ENCODE measurements at regions not wholly inside any gene's neighbourhood (a gene's known extent, or its start where the extent isn't known, plus 50 kb on each side); places are given as distances from the start of the nearest gene placed in this dataset.
"Not testable (repeated sequence)": the region's sequence is repeated elsewhere in the genome, so short reads cannot be mapped to it uniquely, and the experiment has no call there.

- peak; percentile 5 for DNase-seq
Observed at GRCh38 chr6:100228437-100228833, 234.4 kb upstream of the MCHR2 start.

- DNase-seq, result no peak
Observed at GRCh38 chr6:100226811-100227210, 232.8 kb upstream of the MCHR2 start.

DNA sequence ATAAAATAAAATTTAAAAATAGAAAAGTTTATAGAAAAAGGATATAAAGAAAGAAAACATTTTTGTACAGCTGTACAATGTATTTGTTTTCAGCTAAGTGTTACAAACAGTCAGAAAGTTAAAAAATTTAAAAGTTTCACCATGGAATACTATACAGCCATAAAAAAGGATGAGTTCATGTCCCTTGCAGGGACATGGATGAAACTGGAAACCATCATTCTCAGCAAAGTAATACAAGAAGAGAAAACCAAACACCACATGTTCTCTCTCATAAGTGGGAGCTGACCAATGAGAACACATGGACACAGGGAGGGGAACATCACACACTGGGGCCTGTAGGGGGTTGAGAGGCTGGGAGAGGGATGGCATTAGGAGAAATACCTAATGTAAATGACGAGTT is 229.9 kb upstream of the MCHR2 start:
- not testable (repeated sequence) for DNase-seq

DNA sequence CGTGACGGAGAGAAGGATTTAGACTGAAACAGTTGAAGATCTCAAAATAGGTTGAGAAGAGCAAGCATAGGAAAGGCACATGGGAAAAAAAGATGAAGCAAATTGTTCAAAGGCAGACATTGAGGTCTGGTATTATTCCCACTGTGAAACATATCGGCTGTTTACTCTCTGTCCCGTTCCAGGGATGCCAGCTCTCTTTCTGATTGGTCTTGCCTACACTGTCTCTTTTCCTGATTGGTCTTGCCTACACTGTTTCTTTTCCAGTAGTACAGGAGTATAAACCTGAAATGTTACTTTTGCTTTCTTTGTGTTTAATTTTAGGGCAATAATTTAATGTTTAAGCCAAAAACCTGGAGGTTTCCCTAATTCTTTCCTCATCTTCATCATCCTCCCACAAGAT is 226.5 kb upstream of the MCHR2 start:
- DNase-seq, result no peak

GRCh38 chr6:100217225-100218012 is 223.4 kb upstream of the MCHR2 start:
- DNase-seq, result no peak

DNA sequence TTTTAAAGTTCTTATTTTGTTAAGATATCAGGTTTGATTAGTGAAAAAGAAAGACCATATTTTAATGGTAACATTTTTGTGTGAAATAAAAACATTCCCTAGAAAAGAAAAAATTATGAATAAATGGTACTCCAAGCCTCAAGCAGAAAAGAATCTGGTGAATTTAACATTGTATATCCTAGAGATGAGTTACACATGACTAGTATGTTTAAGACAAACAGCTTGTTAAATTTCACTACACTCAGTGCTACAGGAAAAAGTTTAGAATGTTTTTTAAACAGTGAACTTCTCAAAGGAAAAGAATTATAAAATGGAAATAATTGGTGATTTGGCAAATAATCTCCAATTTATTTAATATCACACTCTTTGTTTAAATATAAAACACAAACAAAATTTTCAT is 222.7 kb upstream of the MCHR2 start:
- no peak for DNase-seq

DNA sequence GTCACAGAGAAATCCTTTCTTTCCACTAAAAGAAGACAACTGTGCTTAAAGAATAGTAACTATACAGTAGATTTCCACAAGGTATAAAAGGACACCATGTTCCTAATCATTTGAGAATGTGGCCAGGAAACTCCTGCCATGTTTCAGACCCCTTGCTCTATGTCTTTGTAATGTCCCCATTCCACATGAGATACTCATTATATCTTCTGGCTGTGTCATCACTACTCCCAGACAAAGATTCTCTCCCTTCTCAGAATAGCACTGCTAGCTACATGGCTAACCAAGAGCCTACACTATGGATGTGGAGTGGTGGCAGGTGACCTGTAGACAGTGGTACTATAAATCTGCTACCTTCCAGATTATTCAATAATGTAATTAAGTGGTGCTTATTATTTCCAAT is 218.1 kb upstream of the MCHR2 start:
- no peak for DNase-seq

DNA sequence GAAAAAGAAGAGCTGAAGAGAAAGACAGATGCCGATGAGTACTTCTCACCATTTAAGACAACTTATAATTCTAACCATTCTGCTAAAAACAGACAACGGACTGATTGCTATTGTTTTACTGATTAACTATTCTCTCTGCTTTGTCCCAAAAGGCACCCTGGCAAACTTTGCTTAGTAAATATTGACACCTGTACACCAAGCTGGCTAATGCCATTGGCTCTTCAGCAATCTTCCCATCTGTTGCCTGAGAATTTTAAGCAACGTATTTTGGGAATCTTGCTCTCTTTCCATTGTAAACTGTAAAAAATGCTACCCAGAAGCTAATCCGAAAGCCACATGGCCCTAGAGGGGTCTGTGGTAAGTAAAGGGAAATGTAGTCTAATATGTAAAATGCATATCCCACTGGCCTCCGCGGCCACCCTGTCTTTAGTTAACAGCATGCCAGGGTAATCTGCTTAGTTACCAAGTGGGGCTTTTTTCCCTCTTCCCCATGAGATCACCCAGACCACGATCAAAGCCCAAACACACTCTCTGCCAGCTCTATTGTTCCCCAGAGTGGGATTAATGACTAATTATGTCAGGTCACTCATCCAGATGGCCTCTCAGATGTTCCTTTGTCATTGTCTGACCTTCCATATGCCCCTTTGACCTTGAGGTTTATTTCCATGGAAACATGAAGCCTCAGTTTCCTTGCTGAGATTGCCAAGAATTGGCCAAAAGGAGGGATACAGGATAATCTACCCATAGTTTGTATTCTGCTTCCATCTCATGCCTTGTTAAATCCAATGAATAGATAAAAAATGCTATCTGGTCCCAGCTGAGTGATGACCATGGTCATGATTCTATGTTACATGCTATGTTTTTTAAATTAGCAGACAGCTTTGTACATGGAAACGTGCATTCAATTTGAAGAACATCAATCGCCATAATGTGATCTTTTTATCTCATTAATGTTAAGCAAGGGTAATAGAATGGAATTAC is 216.4 kb upstream of the MCHR2 start:
- DNase-seq, result no peak

- DNase-seq, result no peak
Observed at GRCh38 chr6:100209323-100210136, 215.5 kb upstream of the MCHR2 start.

DNA sequence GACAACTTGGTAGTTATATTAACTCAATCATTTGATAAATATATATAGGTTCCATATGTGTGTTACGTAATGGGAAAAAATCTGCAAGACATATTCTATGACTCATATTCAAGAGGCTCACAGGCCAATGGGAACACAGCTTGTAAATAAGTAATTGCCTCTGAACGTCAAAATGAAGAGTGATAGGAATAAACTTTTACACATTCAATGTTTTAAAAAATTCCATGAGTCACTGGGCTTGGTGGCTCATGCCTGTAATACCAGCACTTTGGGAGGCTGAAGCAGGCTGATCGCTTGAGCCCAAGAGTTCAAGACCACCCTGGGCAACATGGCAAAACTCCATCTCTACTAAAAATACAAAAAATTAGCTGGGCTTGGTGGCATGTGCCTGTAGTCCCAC is 209.4 kb upstream of the MCHR2 start:
- DNase-seq, result no peak

GRCh38 chr6:100202417-100203194 is 208.6 kb upstream of the MCHR2 start:
- DNase-seq, result no peak

DNA sequence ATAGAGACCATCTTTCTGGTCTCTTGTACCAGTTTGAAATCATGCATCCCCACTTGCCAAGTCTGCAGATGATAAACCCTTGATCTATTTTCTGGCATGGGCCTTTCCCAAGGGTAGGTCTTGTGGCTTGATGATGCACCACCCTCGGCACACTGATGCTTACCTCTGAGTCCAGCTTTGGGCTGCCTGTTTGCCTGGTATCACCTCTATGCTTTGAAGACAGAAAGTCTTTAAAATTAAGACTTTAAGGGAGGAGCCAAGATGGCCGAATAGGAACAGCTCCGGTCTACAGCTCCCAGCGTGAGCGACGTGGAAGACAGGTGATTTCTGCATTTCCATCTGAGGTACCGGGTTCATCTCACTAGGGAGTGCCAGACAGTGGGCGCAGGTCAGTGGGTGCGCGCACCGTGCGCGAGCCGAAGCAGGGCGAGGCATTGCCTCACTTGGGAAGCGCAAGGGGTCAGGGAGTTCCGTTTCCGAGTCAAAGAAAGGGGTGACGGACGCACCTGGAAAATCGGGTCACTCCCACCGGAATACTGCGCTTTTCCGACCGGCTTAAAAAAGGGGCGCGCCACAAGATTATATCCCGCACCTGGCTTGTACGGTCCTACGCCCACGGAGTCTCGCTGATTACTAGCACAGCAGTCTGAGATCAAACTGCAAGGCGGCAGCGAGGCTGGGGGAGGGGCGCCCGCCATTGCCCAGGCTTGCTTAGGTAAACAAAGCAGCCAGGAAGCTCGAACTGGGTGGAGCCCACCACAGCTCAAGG is 202.4 kb upstream of the MCHR2 start:
- DNase-seq, result not testable (repeated sequence)

- not testable (repeated sequence) for DNase-seq
Observed at GRCh38 chr6:100195244-100195643, 201.2 kb upstream of the MCHR2 start.

- DNase-seq, result peak; percentile 11
Observed at GRCh38 chr6:100194535-100194934, 200.5 kb upstream of the MCHR2 start.

DNA sequence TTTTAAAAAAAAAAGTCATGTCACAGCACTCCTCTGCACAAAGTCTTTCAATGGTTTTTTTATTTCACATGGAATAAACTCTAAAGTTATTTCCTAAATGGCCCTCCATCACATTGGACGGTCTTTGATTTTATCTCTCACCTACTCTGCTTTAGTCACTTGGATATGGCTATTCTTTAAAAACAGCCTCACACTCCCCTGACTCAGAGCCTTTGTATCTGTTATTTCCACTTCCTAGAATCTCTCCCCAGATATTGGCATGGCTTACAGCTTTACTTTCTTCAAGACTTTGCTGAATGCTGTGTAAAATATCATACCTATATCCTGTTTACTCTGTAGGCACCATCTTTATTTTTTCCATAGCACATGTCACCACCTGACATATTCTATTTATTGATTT is 194.7 kb upstream of the MCHR2 start:
- DNase-seq, result no peak

- DNase-seq, result no peak
Observed at GRCh38 chr6:100186552-100186951, 192.5 kb upstream of the MCHR2 start.

GRCh38 chr6:100185615-100186014 is 191.6 kb upstream of the MCHR2 start:
- no peak for DNase-seq

- peak; percentile 21 for DNase-seq
Observed at GRCh38 chr6:100184473-100184872, 190.4 kb upstream of the MCHR2 start.

DNA sequence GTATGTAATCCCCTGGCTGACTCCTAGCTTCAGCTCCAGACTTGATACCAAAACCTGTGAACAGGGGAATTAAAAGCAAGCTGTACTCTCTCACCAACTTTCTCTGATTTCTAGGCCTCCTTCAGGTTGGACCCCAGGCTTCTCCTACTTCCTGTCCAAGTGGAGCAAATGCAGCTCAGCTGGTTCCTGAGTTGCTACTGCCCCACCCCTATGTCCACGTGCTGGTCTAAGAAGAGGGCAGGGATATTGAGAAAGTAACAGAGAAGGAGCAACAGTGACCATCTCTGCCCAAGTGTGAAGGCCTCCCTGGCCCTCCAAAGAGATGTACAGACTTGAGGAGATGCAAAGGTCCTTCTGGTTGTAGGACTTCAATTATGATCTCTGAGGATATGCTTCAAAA is 188.3 kb upstream of the MCHR2 start:
- no peak for DNase-seq

- DNase-seq, result no peak
Observed at GRCh38 chr6:100181309-100181708, 187.3 kb upstream of the MCHR2 start.

GRCh38 chr6:100179576-100179975 is 185.6 kb upstream of the MCHR2 start:
- no peak for DNase-seq

All from left kidney (tissue), 1 donor.